ENCODE measurements at regions not wholly inside any gene's neighbourhood (a gene's known extent, or its start where the extent isn't known, plus 50 kb on each side); places are given as distances from the start of the nearest gene placed in this dataset.

- no peaks in the 10 kb centered on the region for H3K27me3 ChIP-seq (ENCODE audit: control insufficient read depth, insufficient read depth, low read length)
- no peak for DNase-seq (ENCODE audit: low read depth, low spot score)
- H3K27ac ChIP-seq (ENCODE audit: low read length) = no peak overlapping the region
- no peaks in the 10 kb centered on the region for H3K9me3 ChIP-seq (ENCODE audit: control insufficient read depth, insufficient read depth, low read depth, low read length)
- H3K4me3 ChIP-seq (ENCODE audit: low read depth in 2 of 2, low read length in 2 of 2) = no peak overlapping the region
- intact Hi-C loops (cut with micrococcal nuclease; ENCODE audit: unreplicated experiment) (no loop called here), in situ Hi-C loops (cut with HindIII; ENCODE audit: low pct_unique_long_range_greater_than_20kb, low sequenced_read_pairs) (no loop called here)
- no peak for ATAC-seq
- no TSS peak for BruUV-seq (replicated peaks)
- ChIA-PET CTCF (interaction anchor here (0.6 kb wide), 1 partner anchor 9 kb away, joined by 19 read pairs; no protein-coding TSS in a partner anchor), POLR2A (no interaction called here)
- no peaks in the 10 kb centered on the region for H3K36me3 ChIP-seq (ENCODE audit: control insufficient read depth, insufficient read depth, low read length)
- no peaks in the 10 kb centered on the region for H3K4me1 ChIP-seq (ENCODE audit: control insufficient read depth, insufficient read depth, low read length)
- TF ChIP-seq POLR2AphosphoS5 (IDR thresholded peaks at IDR 0.05; ENCODE audit: low read depth, low read length) (no peak), SIN3A (IDR thresholded peaks at IDR 0.05; ENCODE audit: borderline replicate concordance, insufficient read depth, low read depth, low read length) (no peak), CTCF (IDR thresholded peaks at IDR 0.05) (no peak), TCF7L2 (IDR thresholded peaks at IDR 0.05; ENCODE audit: low read depth, low read length) (no peak), REST (IDR thresholded peaks at IDR 0.05; ENCODE audit: insufficient read depth in 1 of 2, low read depth in 2 of 2, low read length in 1 of 2) (no peak)
Observed at GRCh38 chr17:62150471-62150870, 85.4 kb upstream of the MED13 start.

GRCh38 chr17:62149961-62150360, 84.9 kb upstream of the MED13 start:
- Histone ChIP-seq H3K9me3 (ENCODE audit: control insufficient read depth, insufficient read depth, low read depth, low read length) (no peaks in the 10 kb centered on the region), H3K4me1 (ENCODE audit: control insufficient read depth, insufficient read depth, low read length) (no peaks in the 10 kb centered on the region), H3K27me3 (ENCODE audit: control insufficient read depth, insufficient read depth, low read length) (no peaks in the 10 kb centered on the region), H3K27ac (ENCODE audit: low read length) (no peak overlapping the region), H3K4me3 (ENCODE audit: low read depth in 2 of 2, low read length in 2 of 2) (no peak overlapping the region), H3K36me3 (ENCODE audit: control insufficient read depth, insufficient read depth, low read length) (no peaks in the 10 kb centered on the region)
- in situ Hi-C loops (cut with HindIII; ENCODE audit: low pct_unique_long_range_greater_than_20kb, low sequenced_read_pairs) = no loop called here
- intact Hi-C loops (cut with micrococcal nuclease; ENCODE audit: unreplicated experiment) = no loop called here
- BruUV-seq (replicated peaks) = no TSS peak
- CTCF ChIA-PET = no interaction called here
- DNase-seq (ENCODE audit: low read depth, low spot score) (no peak), ATAC-seq (no peak)
- TF ChIP-seq SIN3A (IDR thresholded peaks at IDR 0.05; ENCODE audit: borderline replicate concordance, insufficient read depth, low read depth, low read length) = no peak
- no peak for TF ChIP-seq POLR2AphosphoS5 (IDR thresholded peaks at IDR 0.05; ENCODE audit: low read depth, low read length)
- TF ChIP-seq CTCF (IDR thresholded peaks at IDR 0.05) = no peak
- no peak for TF ChIP-seq REST (IDR thresholded peaks at IDR 0.05; ENCODE audit: insufficient read depth in 1 of 2, low read depth in 2 of 2, low read length in 1 of 2)
- no peak for TF ChIP-seq TCF7L2 (IDR thresholded peaks at IDR 0.05; ENCODE audit: low read depth, low read length)
- POLR2A ChIA-PET = no interaction called here
